ENCODE measurements at regions not wholly inside any gene's neighbourhood (a gene's known extent, or its start where the extent isn't known, plus 50 kb on each side); places are given as distances from the start of the nearest gene placed in this dataset.

DNA sequence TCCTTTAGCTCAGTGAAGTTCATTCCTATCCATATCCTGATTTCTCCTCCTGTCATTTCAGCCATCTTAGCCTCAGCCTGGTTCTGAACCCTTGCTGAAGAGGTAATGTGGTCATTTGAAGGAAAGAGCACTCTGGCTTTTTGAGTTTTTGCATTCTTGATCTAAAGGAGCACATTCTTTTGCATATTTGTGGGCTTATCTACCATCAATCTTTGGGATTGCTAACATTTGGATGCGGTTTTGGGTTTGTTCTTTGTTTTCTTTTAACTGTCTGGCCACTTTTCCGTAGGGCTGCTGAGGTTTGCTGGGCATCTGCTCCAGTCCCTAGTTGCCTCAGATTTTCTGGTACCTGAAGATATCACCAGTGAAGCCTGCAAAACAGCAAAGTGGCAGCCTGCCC is 238.3 kb downstream of the EPM2A start:
- TF ChIP-seq POLR2A (IDR thresholded peaks at IDR 0.05), result no peak
- TF ChIP-seq, protein P1, sequence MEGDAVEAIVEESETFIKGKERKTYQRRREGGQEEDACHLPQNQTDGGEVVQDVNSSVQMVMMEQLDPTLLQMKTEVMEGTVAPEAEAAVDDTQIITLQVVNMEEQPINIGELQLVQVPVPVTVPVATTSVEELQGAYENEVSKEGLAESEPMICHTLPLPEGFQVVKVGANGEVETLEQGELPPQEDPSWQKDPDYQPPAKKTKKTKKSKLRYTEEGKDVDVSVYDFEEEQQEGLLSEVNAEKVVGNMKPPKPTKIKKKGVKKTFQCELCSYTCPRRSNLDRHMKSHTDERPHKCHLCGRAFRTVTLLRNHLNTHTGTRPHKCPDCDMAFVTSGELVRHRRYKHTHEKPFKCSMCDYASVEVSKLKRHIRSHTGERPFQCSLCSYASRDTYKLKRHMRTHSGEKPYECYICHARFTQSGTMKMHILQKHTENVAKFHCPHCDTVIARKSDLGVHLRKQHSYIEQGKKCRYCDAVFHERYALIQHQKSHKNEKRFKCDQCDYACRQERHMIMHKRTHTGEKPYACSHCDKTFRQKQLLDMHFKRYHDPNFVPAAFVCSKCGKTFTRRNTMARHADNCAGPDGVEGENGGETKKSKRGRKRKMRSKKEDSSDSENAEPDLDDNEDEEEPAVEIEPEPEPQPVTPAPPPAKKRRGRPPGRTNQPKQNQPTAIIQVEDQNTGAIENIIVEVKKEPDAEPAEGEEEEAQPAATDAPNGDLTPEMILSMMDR (IDR thresholded peaks at IDR 0.05), result no peak
